HepG2 (cell line): ENCODE measurements at regions not wholly inside any gene's neighbourhood (a gene's known extent, or its start where the extent isn't known, plus 50 kb on each side); places are given as distances from the start of the nearest gene placed in this dataset.

Experiments used
- ATAC-seq: fragments of 200-7000 bp; cut with Tn5 transposase; 3 replicates; pipeline ENCODE4 v1.9.1; 2020; ENCODE audit warnings: mild to moderate bottlenecking, moderate library complexity
- BruUV-seq: library from RNA; stranded (reverse); fragments of 400-500 nt; replicated peaks from 2 replicates; lab custom pipeline; 2021; lab: Mats Ljungman, UMichigan
- CTCF ChIA-PET: fragments of 300-600 bp; formaldehyde crosslinking; extraction: SDS; loops from one replicate; lab custom pipeline; 2021; ENCODE audit warnings: low total read pairs, inconsistent platforms, low intra/inter-chr PET ratio; lab: Yijun Ruan, JAX
- POLR2A ChIA-PET: fragments of 350-600 bp; sonication (Branson Sonifier 250); formaldehyde crosslinking; loops from one replicate; lab custom pipeline; 2020; ENCODE audit warnings: antibody characterized with exemption, inconsistent platforms; lab: Yijun Ruan, JAX
- DNase-seq: peaks from one replicate; pipeline ENCODE4 v3.0.0-alpha.2; 2015; ENCODE audit warnings: low spot score
- FAIRE-seq: peaks from 3 replicates; lab custom pipeline; 2011; peaks lifted over from hg19 to GRCh38; lab: Jason Lieb, UNC
- H2AFZ ChIP-seq: one replicate; pipeline ENCODE4 v1.6.1; 2011; ENCODE audit warnings: low read length, inconsistent platforms
- H3K27ac ChIP-seq: fragments of 300-600 bp; 3 replicates; pipeline ENCODE4 v1.8.0; 2011; ENCODE audit warnings: mixed run types, mild to moderate bottlenecking, mixed read lengths, low read length, inconsistent platforms; ENCODE audit not compliant: insufficient read depth; ENCODE audit errors: extremely low read length
- H3K27me3 ChIP-seq, 2 experiments: fragments of 200-600 bp in 1 of 2; 2 replicates in 1 of 2; 3 replicates in 1 of 2; pipeline versions ENCODE4 v1.6.0 to v1.8.0; 2011; ENCODE audit warnings: low read length in 2 of 2, mild to moderate bottlenecking in 2 of 2, moderate library complexity in 2 of 2, inconsistent platforms in 1 of 2; ENCODE audit not compliant: insufficient read depth in 2 of 2, control insufficient read depth in 1 of 2
- H3K36me3 ChIP-seq, 2 experiments: fragments of 200-600 bp in 1 of 2; replicated peaks in 1 of 2; 2 replicates in 1 of 2; 3 replicates in 1 of 2; pipeline versions ENCODE4 v1.5.1 to v1.8.0; 2011; ENCODE audit warnings: low read length in 2 of 2, inconsistent platforms in 1 of 2; ENCODE audit not compliant: insufficient read depth in 2 of 2, control insufficient read depth in 1 of 2
- H3K4me1 ChIP-seq: 2 replicates; pipeline ENCODE4 v1.5.1; 2012; ENCODE audit warnings: low read length, inconsistent platforms; ENCODE audit not compliant: insufficient read depth
- H3K4me2 ChIP-seq: 2 replicates; pipeline ENCODE4 v1.6.0; 2011; ENCODE audit warnings: low read depth, low read length, inconsistent platforms
- H3K4me3 ChIP-seq, 3 experiments: fragments of 200-600 bp in 1 of 3; sonication (generic), shearing (Covaris generic) in 1 of 3; replicated peaks in 1 of 3; 2 replicates each; pipeline ENCODE4 v1.5.1; 2011 to 2016; ENCODE audit warnings: low read length in 3 of 3, inconsistent platforms in 2 of 3, low read depth in 2 of 3, mild to moderate bottlenecking in 2 of 3, control low read depth in 1 of 3, mixed read lengths in 1 of 3; ENCODE audit not compliant: insufficient read depth in 1 of 3
- H3K79me2 ChIP-seq: one replicate; pipeline ENCODE4 v1.6.1; 2011; ENCODE audit warnings: low read length, inconsistent platforms; ENCODE audit not compliant: insufficient read depth
- H3K9ac ChIP-seq: 2 replicates; pipeline ENCODE4 v1.6.0; 2011; ENCODE audit warnings: mild to moderate bottlenecking, low read depth, low read length, inconsistent platforms; ENCODE audit not compliant: insufficient read depth
- H3K9me3 ChIP-seq: 2 replicates; pipeline ENCODE4 v1.5.1; 2012; ENCODE audit warnings: mild to moderate bottlenecking, low read length
- H4K20me1 ChIP-seq: 2 replicates; pipeline ENCODE4 v1.6.0; 2011; ENCODE audit warnings: inconsistent platforms, mild to moderate bottlenecking, low read length, moderate library complexity; ENCODE audit not compliant: insufficient read depth
- CENPX ChIP-seq: sonication (generic); formaldehyde crosslinking; IDR thresholded peaks from 2 replicates; pipeline ENCODE4 v1.9.0; 2021; ENCODE audit warnings: mild to moderate bottlenecking, missing genetic modification reagents, moderate library complexity
- DR1 ChIP-seq: sonication (generic); formaldehyde crosslinking; IDR thresholded peaks from 2 replicates; pipeline ENCODE4 v1.8.0; 2021; ENCODE audit warnings: mild to moderate bottlenecking, missing genetic modification reagents, inconsistent platforms
- E2F1 ChIP-seq: sonication (generic); formaldehyde crosslinking; IDR thresholded peaks from 2 replicates; pipeline ENCODE4 v1.5.0; 2020; ENCODE audit warnings: missing genetic modification reagents
- NFIC ChIP-seq: IDR thresholded peaks from 2 replicates; pipeline ENCODE4 v1.6.1; 2012; ENCODE audit warnings: mild to moderate bottlenecking, low read length, inconsistent platforms
- RFX5 ChIP-seq: IDR thresholded peaks from 2 replicates; pipeline ENCODE4 v1.6.1; 2011; ENCODE audit warnings: low read depth, low read length, improper control_type of control experiment
- SMC3 ChIP-seq: IDR thresholded peaks from 2 replicates; pipeline ENCODE4 v1.6.1; 2011; ENCODE audit warnings: low read length, improper control_type of control experiment
- SRSF9 ChIP-seq: fragments of 200-400 bp; formaldehyde crosslinking; IDR thresholded peaks from 2 replicates; pipeline ENCODE4 v1.6.1; 2018; ENCODE audit warnings: borderline replicate concordance, mild to moderate bottlenecking, low read depth, low read length; ENCODE audit not compliant: insufficient read depth, poor library complexity, severe bottlenecking
- THRA ChIP-seq: sonication (generic); formaldehyde crosslinking; IDR thresholded peaks from 2 replicates; pipeline ENCODE4 v1.4.0; 2020; ENCODE audit warnings: missing genetic modification reagents, borderline replicate concordance
- ZBTB8A ChIP-seq: sonication (generic); formaldehyde crosslinking; IDR thresholded peaks from 2 replicates; pipeline ENCODE4 v1.4.0; 2020; ENCODE audit warnings: mild to moderate bottlenecking, low read depth, missing genetic modification reagents, borderline replicate concordance
- ZNF101 ChIP-seq: sonication (generic); formaldehyde crosslinking; IDR thresholded peaks from 2 replicates; pipeline ENCODE4 v1.4.0; 2020; ENCODE audit warnings: mild to moderate bottlenecking, low read depth, missing genetic modification reagents, borderline replicate concordance
- ZNF256 ChIP-seq: sonication (generic); formaldehyde crosslinking; conservative IDR thresholded peaks from 2 replicates; pipeline ENCODE4 v1.4.0; 2020; ENCODE audit warnings: missing genetic modification reagents
- ZNF362 ChIP-seq: sonication (generic); formaldehyde crosslinking; IDR thresholded peaks from 2 replicates; pipeline ENCODE4 v1.4.0; 2020; ENCODE audit warnings: missing genetic modification reagents, mild to moderate bottlenecking, borderline replicate concordance
- ZNF710 ChIP-seq: sonication (generic); formaldehyde crosslinking; IDR thresholded peaks from 2 replicates; pipeline ENCODE4 v1.5.0; 2020; ENCODE audit warnings: mild to moderate bottlenecking, missing genetic modification reagents, borderline replicate concordance
- WGBS: methylation state at CpG from one replicate; pipeline ENCODE4 v1.1.6; 2017; ENCODE audit warnings: low lambda C conversion rate; 5-methylcytosine and 5-hydroxymethylcytosine counted together
- in situ Hi-C: cut with HindIII; loops from 2 replicates; pipeline ENCODE4 v1.10.0; 2017; ENCODE audit warnings: low pct_unique_long_range_greater_than_20kb; ENCODE audit not compliant: extremely low pct_ligation_motif_present
- intact Hi-C: fragments of 100-400 bp; cut with micrococcal nuclease; formaldehyde crosslinking; loops from one replicate; pipeline ENCODE4 v1.10.0; 2022; ENCODE audit not compliant: unreplicated experiment

GRCh38 chr13:83740622-83741021, 141.7 kb downstream of the SLITRK1 start:
- ChIA-PET POLR2A (no interaction called here), CTCF (no interaction called here)
- no peak overlapping the region for H3K9ac ChIP-seq
- H4K20me1 ChIP-seq = no peaks in the 10 kb centered on the region
- no TSS peak for BruUV-seq
- no peak overlapping the region for H2AFZ ChIP-seq
- H3K4me3 ChIP-seq = no peak overlapping the region
- in situ Hi-C loops = no loop called here
- no peak for DNase-seq
- no peak overlapping the region for H3K27ac ChIP-seq
- no peak for FAIRE-seq
- intact Hi-C loops = no loop called here
- H3K4me2 ChIP-seq = no peak overlapping the region
- H3K79me2 ChIP-seq = no peaks in the 10 kb centered on the region
- TF ChIP-seq ZNF101 (CRISPR knock-in tag) (no peak), ZNF362 (no peak)
- H3K4me1 ChIP-seq = no peaks in the 10 kb centered on the region
- peaks cover 7% of the 10 kb centered on the region; the same call in 1 of the 2 replicates for H3K9me3 ChIP-seq
- no peak for ATAC-seq
- no peaks in the 10 kb centered on the region for H3K27me3 ChIP-seq
- no peaks in the 10 kb centered on the region for H3K36me3 ChIP-seq

GRCh38 chr13:83738407-83738806, 143.9 kb downstream of the SLITRK1 start:
- Histone ChIP-seq H3K27ac (no peak overlapping the region), H3K9me3 (peaks cover 4% of the 10 kb centered on the region; the same call in 1 of the 2 replicates), H2AFZ (no peak overlapping the region), H4K20me1 (no peaks in the 10 kb centered on the region), H3K4me1 (no peaks in the 10 kb centered on the region), H3K79me2 (no peaks in the 10 kb centered on the region), H3K27me3 (no peaks in the 10 kb centered on the region), H3K9ac (no peak overlapping the region), H3K36me3 (no peaks in the 10 kb centered on the region), H3K4me2 (no peak overlapping the region), H3K4me3 (no peak overlapping the region)
- BruUV-seq = no TSS peak
- in situ Hi-C loops (no loop called here), intact Hi-C loops (no loop called here)
- ChIA-PET CTCF (no interaction called here), POLR2A (no interaction called here)
- TF ChIP-seq SMC3 (no peak), ZNF710 (CRISPR knock-in tag) (no peak), NFIC (no peak), RFX5 (no peak), THRA (CRISPR knock-in tag) (no peak), SRSF9 (no peak), E2F1 (CRISPR knock-in tag) (no peak), DR1 (CRISPR knock-in tag) (no peak), CENPX (CRISPR knock-in tag) (no peak), ZNF256 (CRISPR knock-in tag) (no peak), ZBTB8A (CRISPR knock-in tag) (no peak)
- ATAC-seq (no peak), FAIRE-seq (no peak), DNase-seq (no peak)
- 5% methylated on average over 4 of the region's 4 CpGs for WGBS
